ENCODE measurements at regions not wholly inside any gene's neighbourhood (a gene's known extent, or its start where the extent isn't known, plus 50 kb on each side); places are given as distances from the start of the nearest gene placed in this dataset.
"Not testable (repeated sequence)": the region's sequence is repeated elsewhere in the genome, so short reads cannot be mapped to it uniquely, and the experiment has no call there.

DNA sequence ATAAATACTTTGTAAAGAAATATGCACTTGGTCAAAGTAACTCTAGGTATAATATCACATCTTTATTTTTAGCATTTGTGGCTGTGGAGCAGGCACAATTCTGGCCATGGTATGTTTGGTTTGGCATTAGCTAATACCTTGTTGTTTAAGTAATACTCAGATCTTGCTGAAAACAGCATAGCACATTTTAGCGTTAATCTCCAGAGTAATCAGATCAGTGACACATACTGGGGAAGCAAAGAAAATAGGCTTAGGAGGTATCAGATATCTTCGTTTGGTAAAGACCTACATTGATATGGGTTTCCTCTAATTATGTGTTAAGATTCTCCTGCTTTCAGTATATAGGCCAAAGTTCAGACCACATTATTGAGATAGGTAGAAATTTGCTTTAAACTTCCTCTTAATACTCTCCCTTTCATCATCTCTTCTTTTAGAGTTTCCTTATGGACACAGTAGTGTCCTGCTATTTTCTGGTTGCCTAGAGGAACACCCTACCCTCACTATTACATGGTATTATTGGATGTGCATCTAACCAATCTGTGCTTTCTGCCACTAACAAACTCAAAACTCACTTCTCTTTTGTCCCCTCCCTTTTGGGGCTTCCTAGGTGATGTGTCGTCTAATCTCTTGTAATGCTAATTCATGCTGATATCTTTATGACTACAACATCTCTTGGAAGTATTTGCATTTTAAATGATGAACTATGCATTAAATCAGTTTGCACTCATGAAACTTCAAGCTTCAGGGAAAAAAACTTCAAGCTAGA is 437.3 kb upstream of the ADAMTSL1 start:
- DNase-seq: no peak

DNA sequence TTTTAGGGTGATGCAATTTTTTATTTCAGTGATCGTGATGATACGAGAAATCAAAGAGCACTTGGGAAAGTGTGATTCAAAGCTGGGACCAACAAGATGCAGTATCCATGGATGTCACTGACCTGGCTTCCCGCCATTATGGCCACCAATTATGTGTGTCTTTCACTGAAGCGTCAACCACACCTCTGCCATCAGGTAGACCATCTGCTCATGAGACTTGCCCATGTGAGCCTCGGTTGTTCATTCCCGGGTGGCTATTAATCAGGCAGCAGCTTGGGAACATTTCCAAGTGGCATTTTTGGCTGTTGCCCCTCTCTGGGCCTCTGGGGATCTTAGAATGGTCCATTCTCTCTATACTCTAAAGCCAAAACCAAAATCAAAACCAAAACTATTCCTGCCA is 436.0 kb upstream of the ADAMTSL1 start:
- DNase-seq: no peak

DNA sequence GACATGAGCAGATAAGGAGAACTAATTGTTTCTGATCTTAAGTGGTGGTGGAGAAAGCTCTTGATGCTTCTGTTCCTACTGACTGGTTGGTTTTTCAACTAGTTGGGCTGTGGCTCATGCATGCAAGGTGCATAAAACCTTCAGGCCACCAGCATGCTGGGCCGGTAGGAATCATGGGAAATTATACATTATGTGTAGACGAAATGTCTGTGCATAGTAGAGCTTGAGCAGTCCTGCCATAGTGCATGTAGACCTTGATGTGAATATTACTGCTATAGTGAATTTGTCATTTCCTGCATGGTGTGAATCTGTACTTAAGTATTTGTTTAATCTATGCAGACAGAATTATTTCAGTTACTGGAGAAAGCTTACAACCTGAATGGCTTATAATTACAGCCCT is 433.6 kb upstream of the ADAMTSL1 start:
- DNase-seq: no peak

DNA sequence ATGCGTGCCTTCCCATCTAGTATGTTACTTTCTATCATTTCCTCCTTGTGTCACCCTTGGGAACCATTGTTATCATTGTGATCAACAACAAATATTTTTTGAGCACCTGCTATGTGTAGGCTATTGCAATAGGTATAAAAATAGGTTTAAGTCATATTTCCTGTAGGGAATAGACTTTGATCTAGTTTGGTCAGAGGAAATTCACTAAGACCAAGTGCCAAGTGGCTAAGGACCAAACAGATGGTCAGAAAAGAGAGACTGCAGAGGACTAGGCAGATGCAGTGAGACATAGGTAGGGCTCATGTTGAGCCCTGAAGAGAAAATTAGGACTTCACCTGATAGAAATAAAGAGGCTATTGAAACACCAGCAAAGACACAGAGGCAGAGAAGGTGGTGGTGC is 430.0 kb upstream of the ADAMTSL1 start:
- DNase-seq: no peak

DNA sequence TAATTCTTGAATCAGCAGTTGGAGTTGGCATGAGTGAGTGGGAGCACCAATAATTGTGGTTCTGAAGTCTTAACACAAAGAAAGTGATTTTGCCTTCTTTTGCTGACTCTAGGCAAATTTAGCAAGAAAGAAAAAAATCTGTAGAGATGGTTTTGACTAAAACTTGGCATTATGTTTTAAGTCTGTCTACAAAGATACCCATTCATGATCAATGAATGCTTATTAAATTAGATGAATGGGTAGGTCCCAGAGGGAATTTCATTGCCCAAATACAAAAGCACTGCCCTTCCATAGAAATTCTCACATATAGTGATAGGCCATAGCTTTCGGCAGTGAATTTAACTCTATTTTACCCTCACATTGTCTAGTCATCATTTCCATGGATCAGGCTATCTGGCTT is 428.6 kb upstream of the ADAMTSL1 start:
- no peak for DNase-seq

DNA sequence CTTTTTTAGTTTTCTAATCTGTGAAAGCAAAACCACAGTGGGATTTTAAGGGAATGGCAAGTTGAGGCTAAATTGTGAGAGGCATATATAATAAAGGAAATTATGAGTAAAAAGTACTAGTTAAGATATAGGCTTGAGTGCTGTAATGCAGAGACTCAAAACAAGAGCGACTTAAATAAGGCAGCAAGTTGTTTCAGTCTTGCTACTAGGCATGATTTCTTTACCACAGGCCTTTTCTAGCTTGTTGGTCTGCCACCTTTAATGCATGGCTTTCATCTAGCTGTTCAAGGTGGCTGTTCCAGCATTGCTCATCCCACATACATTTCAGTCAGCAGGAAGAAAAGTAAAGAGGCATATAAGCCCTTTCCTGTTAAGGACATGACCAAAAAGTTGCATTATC is 427.9 kb upstream of the ADAMTSL1 start:
- DNase-seq: no peak

DNA sequence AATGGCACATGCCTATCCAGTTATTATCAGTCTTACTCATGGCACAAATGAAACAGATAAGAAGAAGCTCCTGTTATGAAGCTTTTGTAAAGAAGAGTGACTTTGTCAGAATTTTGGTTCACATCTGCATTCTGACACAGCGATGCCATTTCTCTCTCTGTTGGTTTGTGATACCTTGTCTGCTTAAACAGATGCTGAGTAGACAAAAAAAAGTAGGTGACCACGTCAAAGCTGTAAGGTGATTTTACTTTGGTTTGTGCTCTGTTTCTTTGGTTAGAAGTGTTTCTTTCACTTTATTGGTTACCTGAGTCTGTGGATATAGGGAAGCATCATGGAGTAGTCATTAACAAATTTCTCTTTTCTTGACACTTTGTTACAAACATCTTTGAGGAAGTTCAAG is 422.3 kb upstream of the ADAMTSL1 start:
- DNase-seq: no peak

DNA sequence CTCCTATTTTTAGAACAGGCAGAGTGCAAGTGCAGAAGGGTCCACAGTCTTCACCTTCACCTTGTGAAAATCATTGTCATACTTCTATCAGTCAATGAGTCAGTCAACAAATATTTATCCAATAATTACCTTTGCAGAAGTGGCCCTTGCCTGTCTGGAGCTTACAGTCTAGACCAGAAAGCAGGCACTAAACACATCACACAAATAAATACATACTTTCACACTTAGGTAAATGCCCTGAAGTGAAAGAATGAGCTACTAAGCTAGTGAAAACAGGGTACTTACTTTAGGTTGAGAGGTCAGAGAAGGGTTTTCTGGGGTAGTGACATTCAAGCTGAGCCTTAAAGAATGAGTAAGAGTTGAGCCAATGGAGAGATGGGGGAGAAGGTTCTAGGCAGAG is 421.9 kb upstream of the ADAMTSL1 start:
- DNase-seq: no peak

DNA sequence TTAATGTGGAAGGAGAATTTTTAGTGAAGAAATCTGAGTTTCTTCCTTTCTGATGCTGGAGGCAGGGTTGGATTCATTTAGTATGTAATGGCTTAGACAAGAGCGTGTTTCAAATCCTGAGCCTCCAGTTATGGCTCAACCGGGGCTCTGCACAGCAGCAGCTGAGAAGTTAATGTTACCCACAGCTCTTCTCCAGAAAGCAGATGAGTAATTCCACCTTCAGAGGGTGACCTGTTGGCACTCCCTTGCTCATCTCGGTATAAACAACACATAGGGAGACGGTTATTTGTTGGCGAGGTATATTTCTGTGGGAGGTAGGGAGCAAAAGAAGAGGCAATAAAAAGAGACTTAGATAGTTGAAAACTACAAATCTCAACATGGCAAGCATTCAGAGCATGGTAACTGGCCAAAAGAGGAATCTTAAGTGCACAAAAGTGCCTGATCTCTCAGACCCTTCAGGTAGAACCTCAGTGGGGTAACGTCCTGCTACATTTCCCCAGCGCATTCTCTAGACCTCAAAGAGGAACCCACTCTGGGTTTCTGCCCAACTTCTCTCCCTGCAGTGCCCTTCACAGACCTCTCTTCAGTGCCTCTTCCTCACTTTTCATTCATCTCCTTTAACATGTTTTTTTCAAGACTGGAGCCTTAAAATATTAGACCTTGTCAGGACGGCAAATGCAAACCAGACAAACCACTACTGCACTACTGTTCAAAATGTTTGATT is 417.5 kb upstream of the ADAMTSL1 start:
- DNase-seq: no peak

DNA sequence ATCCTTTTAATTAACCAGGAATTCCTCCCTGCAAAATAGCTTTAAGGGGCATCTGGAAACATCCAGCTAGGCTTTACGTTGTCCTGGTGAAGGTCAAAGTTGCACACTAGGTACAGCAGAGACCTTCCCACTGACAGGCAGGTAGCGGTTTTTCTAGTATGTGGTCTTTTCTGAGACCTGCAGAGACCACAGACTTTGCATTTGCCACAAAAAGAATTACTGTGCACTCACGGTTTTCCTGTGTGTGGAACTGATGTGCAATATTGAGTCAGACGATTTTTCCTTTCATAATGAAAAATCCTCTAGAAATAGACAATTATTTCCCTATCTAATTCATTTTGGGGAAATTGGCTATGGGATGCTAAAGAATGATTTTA is 417.0 kb upstream of the ADAMTSL1 start:
- no peak for DNase-seq

DNA sequence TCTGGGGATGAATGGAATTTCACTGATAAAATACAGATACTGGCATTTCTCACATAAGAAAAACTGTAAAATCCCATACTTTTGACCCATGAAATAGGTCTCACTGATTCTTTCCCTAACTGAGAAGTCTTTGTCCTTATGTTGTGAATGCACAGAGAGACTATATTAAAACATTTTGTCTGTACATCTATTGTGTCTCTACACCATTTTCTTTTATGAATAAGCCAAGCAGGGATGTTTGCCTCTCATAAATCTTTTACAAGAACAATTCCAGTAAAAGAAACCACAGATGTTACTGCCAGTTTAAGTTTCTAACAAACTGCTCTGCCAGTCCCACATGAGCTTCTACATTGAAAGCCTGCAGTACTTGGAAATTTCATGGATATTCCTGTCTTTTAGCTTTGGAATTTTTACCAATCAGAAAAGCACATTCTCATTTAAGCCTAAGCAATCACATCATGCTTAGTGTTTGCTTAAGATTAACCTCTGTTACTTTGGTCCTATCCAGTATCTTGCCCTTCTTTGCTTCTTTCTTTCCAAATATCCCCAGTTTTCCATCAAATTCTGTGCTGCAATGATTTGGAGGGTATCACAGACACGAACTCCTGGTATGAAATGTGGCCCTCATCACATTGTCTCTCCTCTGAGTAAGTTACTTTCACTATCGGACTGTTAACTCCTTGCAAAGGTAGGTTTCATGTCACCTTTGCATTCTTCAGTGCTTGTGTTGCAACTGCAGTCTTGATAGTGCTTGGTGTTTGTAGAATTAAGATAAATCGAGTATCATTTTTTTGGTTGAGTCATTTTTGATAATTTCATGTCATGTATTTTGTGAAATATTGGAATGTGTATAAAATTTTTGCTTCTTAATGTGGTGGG is 415.1 kb upstream of the ADAMTSL1 start:
- DNase-seq: no peak

DNA sequence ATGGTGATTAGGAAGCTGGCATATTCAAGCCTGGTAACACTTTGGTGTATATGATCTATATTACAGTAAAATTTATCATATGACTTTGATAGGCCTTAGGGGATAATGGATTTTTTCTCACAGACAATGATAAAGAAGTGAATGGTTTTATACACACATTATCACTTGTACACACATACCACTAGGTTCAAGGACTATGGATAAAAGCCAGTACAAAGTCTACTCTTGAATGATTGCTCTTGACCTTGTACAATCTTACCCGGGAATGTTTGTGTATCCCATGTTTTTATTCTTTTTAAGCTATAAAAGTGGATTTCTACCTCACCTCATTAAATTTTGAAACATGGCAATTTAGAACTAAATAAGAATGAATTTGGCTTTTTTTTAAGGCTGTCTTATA is 414.5 kb upstream of the ADAMTSL1 start:
- DNase-seq: no peak

DNA sequence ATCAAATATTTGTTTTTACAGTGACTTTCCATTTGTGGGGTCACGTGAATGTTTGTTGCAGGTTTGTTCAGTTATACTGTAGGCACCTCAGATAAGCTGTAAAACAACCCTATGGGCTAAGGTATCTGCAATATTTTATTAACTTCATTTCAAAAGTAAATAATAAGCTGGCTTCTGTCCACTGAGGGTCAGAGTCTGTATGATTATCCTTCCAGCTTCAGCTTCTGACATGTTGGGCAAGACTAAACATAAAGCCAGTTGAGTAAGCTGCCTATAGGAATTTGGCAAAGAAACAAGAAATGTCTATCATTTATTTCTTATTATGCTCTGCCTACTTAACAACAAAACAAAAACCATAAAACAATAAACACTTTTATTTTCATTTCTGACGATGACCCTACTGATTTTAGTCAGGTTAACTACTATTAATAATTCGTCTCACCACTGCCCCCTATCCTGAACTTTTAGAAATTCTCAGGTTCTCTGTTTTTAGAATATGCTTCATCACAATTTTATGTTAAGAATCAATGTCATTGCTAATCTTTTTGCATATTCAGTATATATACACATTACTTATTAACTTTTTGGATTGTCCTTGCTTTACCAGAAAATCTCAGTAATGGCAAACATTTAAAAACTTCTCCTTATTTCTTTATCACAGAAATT is 413.6 kb upstream of the ADAMTSL1 start:
- DNase-seq: no peak

DNA sequence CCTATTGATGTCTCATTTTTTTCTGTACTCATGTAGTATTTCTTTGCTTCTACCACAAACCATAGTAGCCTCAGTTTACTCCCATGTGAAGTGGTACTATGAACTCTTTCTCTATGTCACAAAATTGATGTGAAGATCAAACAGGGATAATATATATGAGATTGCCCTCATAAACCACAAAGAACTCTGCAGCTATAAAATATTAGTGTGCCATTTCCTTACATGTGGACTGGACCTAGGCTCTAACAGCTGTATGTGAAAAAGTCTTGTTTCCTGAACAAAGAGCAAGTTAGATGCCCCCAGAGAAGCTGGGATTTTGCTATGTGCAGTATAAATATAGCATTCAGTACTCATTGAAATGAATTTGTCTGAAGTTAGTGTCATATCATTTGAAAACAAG is 412.6 kb upstream of the ADAMTSL1 start:
- DNase-seq: no peak

DNA sequence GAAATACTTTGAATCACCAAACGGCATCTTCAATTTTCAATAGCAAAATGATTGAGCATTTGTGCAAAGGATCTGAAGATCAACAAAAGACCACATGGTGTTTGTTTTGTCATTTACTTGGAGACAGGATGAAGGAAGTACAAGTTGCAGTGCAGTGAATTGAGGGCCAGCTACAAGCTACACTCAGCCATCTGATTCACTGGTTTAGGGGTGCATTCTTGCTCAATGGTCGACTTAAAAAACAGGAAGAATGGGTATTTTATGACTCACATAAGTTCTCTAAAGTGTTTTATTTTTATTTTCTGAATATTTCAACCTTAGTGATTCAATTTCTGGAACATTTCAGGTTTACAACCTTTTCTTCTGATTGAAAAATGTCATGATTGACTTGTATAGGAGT is 412.1 kb upstream of the ADAMTSL1 start:
- no peak for DNase-seq

DNA sequence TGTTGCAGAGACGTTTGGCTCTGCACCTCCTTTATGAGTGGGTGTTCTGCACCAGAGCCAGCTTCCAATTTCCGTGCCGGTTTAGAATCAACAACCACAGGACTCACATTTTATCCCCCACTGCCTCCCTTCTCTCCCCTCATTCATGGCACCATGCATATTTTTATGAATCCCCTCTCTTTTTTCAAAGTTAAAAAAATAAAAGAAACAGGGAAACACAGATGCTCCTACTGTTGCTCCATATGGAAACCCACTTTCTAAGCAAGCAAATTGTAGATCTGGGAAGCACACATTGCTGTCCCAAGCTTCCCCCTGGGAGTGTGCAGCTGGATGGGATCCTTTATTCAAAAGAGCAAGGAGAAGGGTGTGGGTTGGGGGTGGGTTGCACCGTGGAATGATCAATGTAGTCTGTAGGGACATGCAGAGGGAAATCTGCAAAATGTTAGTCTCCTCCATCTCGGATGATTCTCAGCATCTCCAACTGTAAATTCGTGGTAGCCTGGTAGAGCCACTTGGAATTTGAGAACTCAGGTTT is 410.0 kb upstream of the ADAMTSL1 start:
- no peak for DNase-seq

DNA sequence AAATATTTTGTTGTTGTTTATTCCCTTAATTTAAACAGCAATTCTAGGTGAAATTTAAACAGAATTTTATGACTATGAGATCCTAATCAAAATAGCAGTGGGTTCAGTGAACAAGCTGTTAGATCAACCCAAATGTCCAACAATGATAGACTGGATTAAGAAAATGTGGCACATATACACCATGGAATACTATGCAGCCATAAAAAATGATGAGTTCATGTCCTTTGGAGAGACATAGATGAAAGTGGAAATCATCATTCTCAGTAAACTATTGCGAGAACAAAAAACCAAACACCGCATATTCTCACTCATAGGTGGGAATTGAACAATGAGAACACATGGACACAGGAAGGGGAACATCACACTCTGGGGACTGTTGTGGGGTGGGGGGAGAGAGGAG is 407.3 kb upstream of the ADAMTSL1 start:
- not testable (repeated sequence) for DNase-seq

DNA sequence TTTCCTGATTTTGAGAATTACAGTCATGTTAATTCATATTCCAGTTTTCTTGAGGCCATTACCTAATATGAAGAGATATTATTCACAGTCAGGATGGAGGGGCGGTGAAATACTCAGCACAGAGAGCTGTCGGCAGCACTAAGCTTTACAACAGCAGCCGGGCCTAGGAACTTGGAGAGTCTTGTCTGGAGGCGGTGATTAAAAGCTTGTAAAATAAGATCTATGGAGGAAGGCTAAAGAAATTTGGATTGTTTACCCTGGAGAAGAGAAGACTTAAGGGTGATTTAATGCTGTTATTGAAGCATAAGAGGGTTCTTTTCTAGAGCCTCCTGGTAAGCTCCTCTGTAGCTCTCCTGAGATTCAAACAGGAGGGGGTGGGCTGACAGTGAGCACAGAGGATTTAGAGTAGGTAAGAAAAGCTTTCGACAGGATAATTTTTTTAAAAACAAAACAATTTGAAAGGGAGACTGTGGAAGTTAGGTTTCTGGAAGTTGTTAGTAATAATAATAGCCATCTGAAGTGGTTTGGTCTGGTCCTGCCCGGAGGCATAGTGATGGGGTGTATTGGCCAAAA is 406.3 kb upstream of the ADAMTSL1 start:
- no peak for DNase-seq

DNA sequence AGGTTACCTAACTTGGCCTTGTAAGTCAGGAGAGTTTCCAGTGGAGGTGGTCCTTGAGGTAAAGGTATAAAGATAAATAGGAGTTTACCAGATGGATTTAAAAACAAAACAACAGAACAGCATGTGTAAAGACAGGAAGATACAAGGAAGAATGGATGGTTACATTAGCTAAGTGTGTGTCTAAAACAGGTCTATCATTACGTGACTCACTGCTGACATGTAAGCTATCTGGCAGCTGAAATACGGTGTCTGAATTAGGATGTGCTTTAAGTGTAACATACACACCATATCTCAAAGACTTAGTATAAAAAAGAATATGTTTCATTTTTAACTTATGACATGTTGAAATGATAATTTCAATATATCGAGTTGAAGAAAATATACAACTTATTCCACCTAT is 405.1 kb upstream of the ADAMTSL1 start:
- DNase-seq: no peak

DNA sequence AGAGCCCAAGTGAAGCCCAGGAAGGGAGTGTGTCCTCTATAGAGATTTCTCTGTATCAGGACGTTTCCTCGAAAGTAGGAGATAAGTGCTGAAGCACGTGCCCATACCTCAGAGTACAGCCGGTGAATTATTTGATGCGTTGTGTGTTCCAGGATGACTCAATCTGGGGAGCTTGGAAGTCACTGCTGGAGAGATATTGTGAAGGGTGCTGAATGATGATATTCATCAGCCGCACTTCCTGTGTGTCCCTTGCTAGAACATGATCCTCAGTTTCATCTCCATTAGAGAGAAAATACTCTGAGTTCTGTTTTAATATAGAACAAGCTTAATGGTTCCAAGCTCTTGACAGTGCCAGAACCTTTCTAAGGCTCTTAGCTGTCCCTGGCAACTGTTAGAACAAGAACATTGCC is 402.3 kb upstream of the ADAMTSL1 start:
- DNase-seq: no peak

DNA sequence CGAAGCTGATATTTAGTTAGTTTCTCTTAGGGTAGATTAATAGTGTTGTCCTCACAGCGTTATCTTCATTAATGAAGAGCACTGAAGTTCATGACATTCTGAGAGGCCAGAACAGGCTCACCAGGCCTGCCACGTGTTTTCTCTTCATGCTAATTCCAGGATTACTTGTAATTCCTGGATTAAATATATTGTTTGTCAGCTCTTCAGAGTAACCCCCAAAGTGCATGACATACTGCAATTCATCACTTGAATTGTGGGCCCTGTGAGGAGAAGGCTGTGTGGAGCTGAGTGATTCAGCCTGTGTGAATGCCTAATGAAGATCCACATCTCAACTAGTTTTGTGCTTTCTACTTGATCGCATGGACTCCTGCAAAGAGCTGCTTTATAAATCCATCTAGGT is 401.0 kb upstream of the ADAMTSL1 start:
- DNase-seq: no peak

DNA sequence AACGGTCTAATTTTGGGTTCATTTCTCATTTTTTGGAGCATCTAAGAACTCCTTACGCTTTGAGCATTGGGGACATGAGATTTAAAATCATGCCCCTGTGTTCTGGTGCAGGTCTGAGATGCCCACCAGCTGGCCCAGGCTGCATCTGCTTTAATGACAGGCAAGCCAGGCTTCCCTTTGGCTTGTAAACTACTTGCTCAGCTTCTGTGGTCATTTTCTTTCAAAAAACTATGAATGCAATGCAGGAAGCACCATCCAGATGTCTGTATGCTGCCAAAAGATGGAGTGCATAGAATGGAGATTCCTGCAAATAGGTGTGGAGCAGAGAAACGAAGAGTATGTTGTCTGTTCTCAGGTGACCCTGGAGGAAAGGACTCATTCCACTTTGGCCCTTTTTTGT is 399.9 kb upstream of the ADAMTSL1 start:
- no peak for DNase-seq

Data from NCI-H1105 treated with DMSO at 0.1 percent for 48 hours (cell line).